ENCODE measurements at regions not wholly inside any gene's neighbourhood (a gene's known extent, or its start where the extent isn't known, plus 50 kb on each side); places are given as distances from the start of the nearest gene placed in this dataset.

GRCh38 chr9:80046481-80046880, 474.7 kb downstream of the TLE4 start:
- no peak for TF ChIP-seq POLR2A (IDR thresholded peaks at IDR 0.05)
- no peak for TF ChIP-seq CTCF (IDR thresholded peaks at IDR 0.05)
- no peak for TF ChIP-seq POLR2AphosphoS5 (IDR thresholded peaks at IDR 0.05; ENCODE audit: insufficient read depth in 1 of 2, low read depth in 1 of 2)

Data from vagina (tissue), 2 donors.